Glomerular endothelial cell (primary cell): ENCODE measurements at regions not wholly inside any gene's neighbourhood (a gene's known extent, or its start where the extent isn't known, plus 50 kb on each side); places are given as distances from the start of the nearest gene placed in this dataset.

Experiments
- DNase-seq: peaks from one replicate; pipeline ENCODE4 v3.0.0-alpha.2; 2011; ENCODE audit warnings: low read depth, low spot score; ENCODE audit errors: extremely low read depth

DNA sequence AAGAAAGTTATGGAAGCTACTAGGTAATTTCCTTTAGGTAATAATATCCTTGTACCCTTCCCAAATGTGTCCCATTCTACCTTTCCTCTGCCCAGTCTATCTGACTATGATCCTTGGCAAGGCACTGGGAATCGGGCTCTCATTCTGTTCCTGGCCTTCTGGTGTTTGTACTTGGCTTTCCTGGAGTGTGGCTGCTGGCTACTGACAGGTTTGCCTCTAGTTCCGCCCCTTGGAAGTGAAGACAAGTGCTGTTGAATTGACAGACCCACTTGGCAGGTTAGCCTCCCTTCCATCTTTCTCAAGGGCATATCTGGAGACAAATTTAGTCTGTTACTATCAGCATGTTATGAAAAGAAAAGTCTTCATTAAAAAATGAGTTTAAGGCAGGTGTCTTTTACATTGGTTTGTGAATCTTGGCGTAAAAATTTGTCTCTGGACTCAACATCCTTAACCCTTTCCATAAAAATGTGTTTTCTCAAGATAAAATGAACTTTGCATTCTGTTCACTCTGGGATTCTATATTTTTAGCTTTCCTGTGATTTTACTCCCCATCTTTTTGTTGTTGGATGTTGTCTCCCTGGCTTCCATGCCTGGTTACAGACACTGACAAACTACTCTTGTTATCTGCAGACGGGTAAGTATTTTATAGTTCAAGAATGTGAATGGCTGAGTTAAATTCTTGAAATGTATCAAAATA is 287.4 kb upstream of the PDGFD start:
- DNase-seq = no peak

DNA sequence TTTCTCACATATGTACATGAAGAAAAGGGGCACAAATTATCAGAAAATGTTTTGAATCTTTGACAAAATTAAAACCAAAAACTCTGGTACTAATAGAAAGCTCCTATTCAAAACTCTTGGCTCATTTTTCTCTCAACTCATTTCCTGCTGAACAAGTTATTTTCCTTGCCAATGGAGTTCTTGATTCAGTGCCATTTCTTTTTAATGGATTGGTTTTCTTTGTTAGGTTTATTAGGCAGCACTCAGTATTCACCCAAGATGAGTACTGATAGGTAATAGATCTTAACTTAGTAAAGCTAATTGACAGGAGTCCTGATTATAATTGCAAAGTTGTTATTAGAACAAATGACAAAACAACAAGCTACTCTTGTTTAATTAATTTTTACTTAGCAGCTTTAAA is 279.4 kb upstream of the PDGFD start:
- no peak for DNase-seq

DNA sequence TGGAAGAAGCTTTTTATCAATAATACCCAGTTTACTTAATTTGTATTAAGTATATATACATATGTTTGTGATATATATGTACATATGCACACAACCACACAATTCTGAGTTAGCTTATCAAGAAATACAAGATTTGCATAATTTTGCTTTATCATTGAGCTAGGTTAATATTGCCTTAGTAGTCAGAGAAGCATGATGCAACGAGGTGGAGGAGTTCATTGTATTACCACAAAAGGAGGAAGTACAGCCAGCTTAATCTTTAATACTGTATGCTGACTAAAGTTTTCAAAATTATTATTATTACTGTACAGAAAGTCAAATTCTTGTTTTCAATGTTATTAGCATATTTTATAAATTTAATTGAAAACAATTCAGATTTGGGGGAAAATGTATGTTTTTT is 278.4 kb upstream of the PDGFD start:
- DNase-seq = no peak

DNA sequence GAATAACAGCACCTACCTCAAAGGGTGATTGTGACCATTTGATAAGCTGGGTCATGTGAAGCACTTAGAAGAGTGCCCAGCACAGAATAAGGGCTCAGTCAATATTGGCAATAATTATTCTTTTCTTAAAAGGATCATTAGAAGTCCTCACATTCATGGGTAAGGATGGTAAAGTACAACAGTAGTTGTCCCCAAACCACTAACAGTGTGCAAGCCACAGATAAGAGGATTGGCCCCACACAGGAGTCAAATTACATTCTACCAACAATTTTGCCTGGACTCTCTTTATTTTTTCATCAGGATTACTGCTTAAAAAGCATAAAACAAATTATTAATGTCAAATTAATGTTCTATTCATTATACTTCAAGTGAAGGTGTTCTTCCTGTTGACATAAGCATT is 271.5 kb upstream of the PDGFD start:
- DNase-seq = no peak

DNA sequence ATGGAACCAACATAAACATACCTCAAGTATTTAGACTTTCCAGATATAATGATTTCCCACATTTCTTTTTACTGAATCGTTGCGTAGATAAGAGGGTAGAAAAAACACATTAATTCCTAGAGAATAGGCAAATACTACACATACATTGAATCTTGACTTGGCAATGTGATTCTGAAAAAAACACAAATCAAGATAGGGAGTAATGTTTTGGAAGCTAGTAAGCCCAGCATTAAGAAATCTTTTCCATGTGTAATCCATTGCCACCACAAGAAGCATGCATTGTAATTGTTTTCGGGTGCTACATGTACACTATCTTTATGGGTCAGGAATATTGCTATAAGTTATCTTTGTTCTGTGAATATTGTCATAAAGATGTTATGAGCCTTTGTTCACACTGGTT is 269.8 kb upstream of the PDGFD start:
- DNase-seq = no peak

DNA sequence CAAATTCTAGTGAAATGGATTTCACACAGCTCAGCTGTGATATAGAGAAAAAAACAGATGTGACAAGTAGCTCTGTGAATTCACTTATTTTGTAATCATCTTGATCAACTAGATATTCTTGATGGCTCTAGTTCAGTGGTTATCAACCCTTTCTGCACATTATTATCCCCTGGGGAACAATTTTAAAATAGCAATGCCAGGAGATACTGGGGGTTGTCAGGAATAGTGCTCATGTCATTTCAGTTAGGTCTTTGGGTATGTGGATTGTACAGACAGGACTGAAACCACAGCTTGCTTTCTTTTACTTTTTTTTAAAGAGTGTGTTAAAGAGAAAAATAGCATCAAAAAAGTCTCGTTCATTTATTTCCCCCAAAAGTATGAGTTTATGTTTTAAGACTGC is 269.0 kb upstream of the PDGFD start:
- no peak for DNase-seq

DNA sequence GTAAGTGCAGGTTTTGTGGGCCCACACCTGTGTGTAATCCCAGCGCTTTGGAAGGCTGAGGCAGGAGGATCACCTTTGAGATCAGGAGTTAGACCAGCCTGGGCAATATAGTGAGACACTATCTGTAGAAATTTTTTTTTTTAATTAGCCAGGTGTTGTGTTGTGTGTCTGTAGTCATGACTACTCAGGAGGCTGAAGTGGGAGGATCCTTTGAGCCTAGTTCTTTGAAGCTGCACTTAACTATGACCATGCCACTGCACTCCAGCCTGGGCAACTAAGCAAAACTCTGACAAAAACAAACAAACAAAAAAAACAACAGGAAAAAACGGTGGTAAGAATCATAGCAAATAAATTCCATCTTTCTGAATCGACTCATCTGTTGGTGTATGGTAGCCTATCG is 268.6 kb upstream of the PDGFD start:
- no peak for DNase-seq

DNA sequence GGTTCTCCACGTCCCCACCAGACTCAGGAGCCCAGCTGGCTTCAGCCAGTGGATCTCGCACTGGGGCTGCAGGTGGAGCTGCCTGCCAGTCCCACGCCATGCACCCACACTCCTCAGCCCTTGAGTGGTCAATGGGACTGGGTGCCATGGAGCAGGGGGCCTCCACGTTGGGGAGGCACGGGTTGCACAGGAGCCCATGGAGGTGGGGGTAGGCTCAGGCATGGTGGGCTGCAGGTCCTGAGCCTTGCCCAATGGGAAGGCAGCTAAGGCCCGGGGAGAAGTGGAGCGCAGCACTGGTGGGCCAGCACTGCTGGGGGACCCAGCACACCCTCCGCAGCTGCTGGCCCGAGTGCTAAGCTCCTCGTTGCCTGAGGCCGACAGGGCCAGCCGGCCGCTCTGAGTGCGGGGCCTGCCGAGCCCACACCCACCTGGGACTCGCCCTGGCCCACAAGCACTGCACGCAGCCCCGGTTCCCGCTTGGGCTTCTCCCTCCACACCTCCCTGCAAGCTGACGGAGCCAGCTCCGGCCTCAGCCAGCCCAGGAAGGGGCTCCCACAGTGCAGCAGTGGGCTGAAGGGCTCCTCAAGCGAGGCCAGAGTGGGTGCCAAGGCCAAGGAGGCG is 258.5 kb upstream of the PDGFD start:
- DNase-seq = no peak

DNA sequence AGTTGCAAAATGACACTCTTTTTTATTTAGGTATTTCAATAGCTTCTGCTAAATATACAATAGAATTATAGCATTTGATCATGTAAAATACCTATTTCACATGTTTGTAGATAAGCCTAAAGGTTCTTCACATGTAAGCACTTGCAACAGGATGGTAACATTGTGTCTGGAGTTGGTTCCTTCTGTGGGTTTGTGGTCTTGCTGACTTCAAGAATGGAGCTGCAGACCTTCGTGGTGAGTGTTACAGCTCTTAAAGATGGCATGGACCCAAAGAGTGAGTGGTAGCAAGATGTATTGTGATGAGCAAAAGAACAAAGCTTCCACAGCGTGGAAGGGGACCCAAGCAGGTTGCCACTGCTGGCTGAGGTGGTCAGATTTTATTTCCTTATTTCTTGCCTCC is 246.4 kb upstream of the PDGFD start:
- no peak for DNase-seq

DNA sequence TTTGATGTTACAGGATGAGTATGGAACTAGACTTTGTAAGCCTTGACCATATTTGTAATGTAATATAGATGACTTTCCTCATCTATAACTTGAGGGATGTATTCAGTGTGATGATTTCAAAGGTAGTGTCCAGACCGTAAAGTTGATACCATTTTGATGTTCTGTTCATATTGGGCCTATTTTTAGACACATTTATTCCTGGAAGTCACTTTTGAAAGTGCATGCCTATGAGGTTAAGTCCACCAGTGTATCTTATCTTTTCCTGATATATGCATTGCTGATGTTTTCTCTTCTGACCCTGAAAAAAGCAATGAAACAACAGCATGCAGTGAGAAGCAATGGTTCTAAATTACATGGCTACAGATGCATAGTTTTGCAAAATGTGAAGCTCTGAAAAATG is 244.7 kb upstream of the PDGFD start:
- DNase-seq = no peak

DNA sequence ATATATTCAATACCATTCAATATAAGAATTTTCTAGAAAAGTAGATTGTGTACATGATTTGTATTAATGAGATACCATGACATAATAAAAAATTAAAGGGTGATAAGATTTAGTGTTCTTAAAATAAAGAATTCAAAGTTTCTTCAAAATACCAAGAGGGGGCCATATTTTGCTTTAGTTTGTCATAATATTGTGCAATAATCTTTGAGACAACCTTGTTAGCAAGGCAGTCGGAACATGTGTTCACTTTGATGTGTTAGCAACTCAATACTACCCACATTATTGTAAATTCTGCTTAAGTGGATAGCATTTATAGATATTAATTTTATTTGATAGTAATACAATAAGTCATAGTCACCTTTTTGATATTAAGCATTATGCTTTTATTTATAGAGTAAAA is 241.3 kb upstream of the PDGFD start:
- no peak for DNase-seq

DNA sequence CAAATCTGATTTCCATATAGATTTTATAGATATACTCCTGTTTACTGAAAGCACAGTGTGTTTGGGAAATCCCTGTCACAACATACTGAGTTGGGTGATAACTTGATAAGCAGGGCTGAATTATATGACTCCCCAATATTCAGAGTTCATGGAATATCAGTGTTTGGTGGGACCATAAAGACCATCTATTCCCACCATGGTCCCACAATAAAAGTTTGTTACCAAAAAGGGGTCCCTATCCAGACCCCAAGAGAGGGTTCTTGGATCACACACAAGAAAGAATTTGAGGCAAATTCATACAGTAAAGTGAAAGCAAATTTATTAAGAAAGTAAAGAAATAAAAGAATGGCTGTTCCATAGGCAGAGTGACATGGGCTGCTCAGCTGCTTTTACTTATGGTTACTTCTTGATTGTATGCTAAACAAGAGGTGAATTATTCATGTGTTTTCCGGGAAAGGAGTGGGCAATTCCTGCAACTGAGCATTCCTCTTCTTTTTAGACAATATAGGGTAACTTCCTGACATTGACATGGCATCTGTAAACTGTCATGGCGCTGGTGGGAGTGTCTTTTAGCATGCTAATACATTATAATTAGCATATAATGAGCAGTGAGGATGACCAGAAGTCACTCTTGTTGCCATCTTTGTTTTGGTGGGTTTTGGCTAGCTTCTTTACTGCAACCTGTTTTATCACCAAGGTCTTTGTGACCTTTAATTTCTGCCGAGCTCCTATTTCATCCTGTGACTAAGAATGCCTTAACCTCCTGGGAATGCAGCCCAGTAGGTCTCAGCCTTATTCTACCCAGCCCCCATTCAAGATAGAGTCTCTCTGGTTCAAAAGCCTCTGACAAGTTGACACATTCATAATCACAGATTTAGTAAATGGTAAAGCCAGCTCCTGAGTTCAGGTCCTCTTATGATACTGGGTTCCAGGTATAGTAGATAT is 240.6 kb upstream of the PDGFD start:
- no peak for DNase-seq

DNA sequence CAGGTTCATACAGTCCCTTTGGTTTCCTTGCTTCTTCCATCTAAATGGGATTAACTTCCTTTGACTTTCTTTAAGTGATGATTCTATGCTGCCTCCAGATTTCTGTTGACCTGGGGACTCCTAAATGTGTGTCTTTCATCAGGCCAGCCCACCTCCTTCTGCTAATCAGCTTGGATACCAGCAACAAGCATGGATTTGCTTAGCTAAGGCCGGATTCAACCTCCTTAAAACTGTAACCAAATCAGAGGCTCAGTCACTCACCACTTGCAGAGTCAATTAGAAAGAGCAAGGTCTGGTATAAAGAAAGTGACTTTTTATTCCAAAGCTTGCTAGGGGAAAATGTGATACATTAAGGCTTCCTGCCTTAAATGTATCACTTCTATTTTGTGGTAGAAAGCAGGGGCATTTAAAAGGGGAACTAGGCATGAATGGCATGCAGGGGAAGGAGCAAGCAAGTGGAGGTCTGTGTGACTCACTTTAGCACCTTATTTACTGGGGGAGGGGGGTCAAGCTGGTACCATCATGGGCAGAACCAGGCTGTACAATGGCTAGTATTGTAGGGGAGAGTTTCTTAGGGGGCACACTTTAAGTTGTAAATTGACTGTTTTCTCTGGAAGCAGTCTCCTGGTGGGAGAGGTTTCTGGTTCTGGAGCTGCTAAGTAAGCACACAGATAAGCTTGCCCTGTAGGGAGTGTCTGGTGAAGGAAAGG is 239.0 kb upstream of the PDGFD start:
- no peak for DNase-seq

DNA sequence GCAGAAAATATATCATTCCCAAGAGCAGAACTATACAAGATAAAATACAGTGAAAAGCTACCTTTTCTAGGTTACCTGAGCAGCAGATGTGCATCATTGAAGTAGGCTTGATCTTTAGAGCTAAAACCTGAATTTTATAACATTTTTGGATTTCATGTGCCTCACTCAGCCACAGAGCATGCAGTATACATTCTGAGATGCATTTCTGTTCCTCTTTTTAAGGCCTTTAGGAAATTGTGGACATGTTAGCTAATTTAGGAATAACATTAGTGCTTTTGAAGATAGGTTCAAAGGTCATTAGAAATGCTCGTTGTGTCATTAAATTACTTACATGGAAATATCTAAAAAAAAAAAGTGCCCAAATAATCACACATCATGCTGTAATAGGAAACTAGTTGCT is 230.6 kb upstream of the PDGFD start:
- DNase-seq = no peak

DNA sequence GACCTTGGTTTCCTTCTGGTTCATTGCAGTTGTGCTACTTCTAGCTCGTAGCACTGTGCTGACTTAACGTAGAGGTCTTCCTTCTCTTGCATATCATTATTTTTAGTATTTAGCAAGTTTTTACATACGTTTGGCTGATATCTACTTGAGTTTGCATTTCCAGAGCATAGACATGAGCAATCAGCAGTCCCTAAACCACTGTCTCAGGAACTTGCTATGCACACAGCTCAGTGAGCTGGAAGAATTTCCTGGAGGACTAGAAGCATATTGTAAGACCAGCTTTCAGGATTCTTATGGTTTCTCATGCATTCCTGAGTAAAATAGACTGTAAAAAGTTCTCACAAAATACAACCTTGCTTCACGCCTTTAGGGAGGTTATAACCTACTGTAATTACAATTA is 226.7 kb upstream of the PDGFD start:
- no peak for DNase-seq

DNA sequence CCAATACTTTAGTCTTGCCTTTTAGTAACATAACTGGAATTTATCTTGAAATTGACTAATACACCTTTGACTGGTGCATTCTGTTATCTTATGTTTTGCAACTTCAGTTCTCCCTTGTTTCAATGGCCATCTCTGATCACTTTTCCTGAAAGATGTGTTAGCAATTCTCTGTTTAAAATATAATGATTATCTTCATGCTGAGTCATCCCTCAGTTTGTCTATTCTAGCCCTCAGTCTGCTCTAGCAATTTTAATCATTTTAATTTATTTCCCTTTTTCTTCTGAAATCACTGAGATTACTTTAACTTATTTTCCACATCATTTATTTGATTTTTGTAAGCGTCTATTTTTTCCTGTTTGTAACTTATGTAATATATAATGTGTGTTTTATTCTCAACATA is 221.9 kb upstream of the PDGFD start:
- DNase-seq = no peak

DNA sequence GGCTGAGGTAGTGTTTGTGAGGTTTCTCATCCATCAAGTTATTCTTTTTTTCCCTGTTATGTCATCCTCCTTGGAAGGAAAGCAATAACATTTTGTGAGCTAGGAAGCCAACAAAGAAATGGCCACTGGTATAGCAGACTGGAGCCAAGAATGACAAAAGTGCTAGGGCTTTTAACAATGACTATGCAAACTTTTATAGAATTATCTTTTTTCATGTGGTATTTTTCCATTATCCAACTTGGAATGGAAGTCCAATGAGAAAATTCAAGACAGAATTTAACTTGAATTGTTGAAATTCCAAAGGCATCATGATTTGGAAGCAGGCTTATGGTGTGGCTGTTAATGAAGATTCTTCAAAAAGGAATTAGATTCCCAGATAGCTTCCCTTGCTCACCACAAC is 216.4 kb upstream of the PDGFD start:
- no peak for DNase-seq

DNA sequence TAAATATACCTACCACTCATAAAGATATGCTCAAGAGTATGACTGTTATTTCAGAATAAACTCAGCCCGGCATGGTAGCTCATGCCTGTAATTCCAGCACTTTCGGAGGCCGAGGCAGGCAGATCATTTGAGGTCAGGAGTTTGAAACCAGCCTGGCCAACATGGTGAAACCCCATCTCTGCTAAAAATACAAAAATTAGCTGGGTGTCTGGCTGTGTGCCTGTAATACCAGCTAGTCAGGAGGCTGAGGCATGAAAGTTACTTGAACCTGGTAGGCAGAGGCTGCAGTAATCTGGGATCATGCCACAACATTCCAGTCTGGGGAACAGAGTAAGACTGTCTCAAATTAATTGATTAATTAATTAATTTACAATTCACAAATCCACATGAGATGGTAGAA is 208.2 kb upstream of the PDGFD start:
- DNase-seq = no peak

DNA sequence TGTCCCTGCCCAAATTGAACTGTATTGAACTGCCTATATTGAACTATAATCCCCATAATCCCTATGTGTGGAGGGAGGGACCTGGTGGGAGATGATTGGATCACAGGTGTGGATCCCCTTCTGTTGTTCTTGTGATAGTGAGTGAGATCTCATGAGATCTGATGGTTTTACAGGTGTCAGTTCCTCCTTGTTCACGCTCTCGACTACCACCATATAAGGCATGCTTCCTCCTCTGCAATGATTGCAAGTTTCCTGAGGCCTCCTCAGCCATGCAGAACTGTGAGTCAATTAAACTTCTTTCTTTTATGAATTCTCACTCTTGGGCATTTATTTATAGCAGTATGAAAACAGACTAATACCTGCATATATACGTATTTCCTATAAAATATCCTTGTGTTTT is 206.5 kb upstream of the PDGFD start:
- no peak for DNase-seq

DNA sequence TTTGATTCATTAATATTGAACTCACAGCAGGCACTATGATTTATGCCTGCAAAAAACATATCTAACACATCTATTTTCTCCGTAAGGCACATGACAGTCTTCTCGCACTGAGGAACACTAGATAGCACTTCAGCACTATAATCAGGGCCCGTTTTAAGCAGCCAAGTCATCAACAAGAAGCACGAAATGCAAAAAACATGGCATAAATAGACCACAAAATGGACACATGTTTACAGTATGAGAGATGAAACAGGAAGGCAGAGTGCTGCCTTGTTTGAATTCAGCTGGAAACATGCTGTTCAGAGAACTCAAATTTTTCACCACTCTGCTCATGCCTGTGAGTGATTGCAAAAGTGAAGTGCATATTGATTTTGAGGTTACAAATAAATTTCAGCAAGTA is 205.8 kb upstream of the PDGFD start:
- DNase-seq = no peak

DNA sequence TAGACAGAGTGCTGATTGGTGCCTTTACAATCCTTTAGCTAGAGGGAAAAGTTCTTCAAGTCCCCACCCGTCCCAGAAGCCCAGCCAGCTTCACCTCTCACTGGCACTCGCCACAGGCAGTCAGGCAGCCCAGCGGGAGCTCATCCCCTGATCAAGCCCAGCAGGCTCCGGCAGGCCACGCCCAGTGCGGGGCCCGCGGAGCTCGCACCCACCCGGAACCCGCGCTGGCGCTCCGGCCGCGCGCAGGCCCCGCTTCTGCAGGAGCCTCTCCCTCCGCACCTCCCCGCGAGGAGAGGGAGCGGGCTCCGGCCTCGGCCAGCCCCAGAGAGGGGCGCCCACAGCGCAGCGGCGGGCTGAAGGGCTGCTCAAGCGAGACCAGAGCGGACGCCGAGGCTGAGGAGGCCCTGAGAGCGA is 202.4 kb upstream of the PDGFD start:
- no peak for DNase-seq
